NCI-H82 treated with DMSO at 0.1 percent for 48 hours (cell line): ENCODE measurements at regions not wholly inside any gene's neighbourhood (a gene's known extent, or its start where the extent isn't known, plus 50 kb on each side); places are given as distances from the start of the nearest gene placed in this dataset.

Experiments
- DNase-seq: peaks from one replicate; lab custom pipeline; 2025; ENCODE audit not compliant: unreplicated experiment; lab: John Stamatoyannopoulos, UW

- no peak for DNase-seq
Observed at GRCh38 chr13:44271915-44272341, 101.7 kb upstream of the SERP2 start.

- DNase-seq: no peak
Observed at GRCh38 chr13:44272692-44273091, 100.9 kb upstream of the SERP2 start.

GRCh38 chr13:44273216-44273615, 100.4 kb upstream of the SERP2 start:
- DNase-seq: no peak

GRCh38 chr13:44273991-44274770, 99.4 kb upstream of the SERP2 start:
- DNase-seq: no peak

GRCh38 chr13:44274771-44275205, 98.8 kb upstream of the SERP2 start:
- no peak for DNase-seq

GRCh38 chr13:44275381-44275780, 98.2 kb upstream of the SERP2 start:
- DNase-seq: no peak

GRCh38 chr13:44276061-44276460, 97.6 kb upstream of the SERP2 start:
- DNase-seq: peak; percentile 16

GRCh38 chr13:44277459-44277858, 96.2 kb upstream of the SERP2 start:
- DNase-seq: no peak

- no peak for DNase-seq
Observed at GRCh38 chr13:44278166-44278565, 95.5 kb upstream of the SERP2 start.

GRCh38 chr13:44280456-44280855, 93.2 kb upstream of the SERP2 start:
- DNase-seq: no peak

GRCh38 chr13:44281252-44282000, 92.2 kb upstream of the SERP2 start:
- DNase-seq: no peak

GRCh38 chr13:44283600-44283999, 90.0 kb upstream of the SERP2 start:
- no peak for DNase-seq

GRCh38 chr13:44287958-44288357, 85.7 kb upstream of the SERP2 start:
- DNase-seq: no peak

GRCh38 chr13:44292545-44292944, 81.1 kb upstream of the SERP2 start:
- no peak for DNase-seq

GRCh38 chr13:44293374-44293773, 80.2 kb upstream of the SERP2 start:
- no peak for DNase-seq

GRCh38 chr13:44293908-44294735, 79.5 kb upstream of the SERP2 start:
- DNase-seq: no peak

GRCh38 chr13:44294876-44295275, 78.7 kb upstream of the SERP2 start:
- no peak for DNase-seq

GRCh38 chr13:44296856-44297255, 76.8 kb upstream of the SERP2 start:
- no peak for DNase-seq

GRCh38 chr13:44298314-44298713, 75.3 kb upstream of the SERP2 start:
- DNase-seq: no peak

- no peak for DNase-seq
Observed at GRCh38 chr13:44299152-44299943, 74.3 kb upstream of the SERP2 start.
